HG03571 (cell line): ENCODE measurements at regions not wholly inside any gene's neighbourhood (a gene's known extent, or its start where the extent isn't known, plus 50 kb on each side); places are given as distances from the start of the nearest gene placed in this dataset.
"Not testable (repeated sequence)": the region's sequence is repeated elsewhere in the genome, so short reads cannot be mapped to it uniquely, and the experiment has no call there.

Experiments
- ATAC-seq: cut with Tn5 transposase; IDR thresholded peaks from one replicate; pipeline ENCODE4 v1.9.1; 2021; ENCODE audit not compliant: unreplicated experiment

GRCh38 chr2:143889216-143889615 is 630.7 kb downstream of the ZEB2 start:
- ATAC-seq: no peak

- ATAC-seq: no peak
These were observed 634.5 kb downstream of the ZEB2 start for GRCh38 chr2:143885461-143885860.

GRCh38 chr2:143881246-143881645 is 638.7 kb downstream of the ZEB2 start:
- no peak for ATAC-seq

- no peak for ATAC-seq
These were observed 641.9 kb downstream of the ZEB2 start for GRCh38 chr2:143877876-143878530.

GRCh38 chr2:143877056-143877455 is 642.9 kb downstream of the ZEB2 start:
- no peak for ATAC-seq

GRCh38 chr2:143875295-143876233 is 644.4 kb downstream of the ZEB2 start:
- ATAC-seq: no peak

- no peak for ATAC-seq
These were observed 646.0 kb downstream of the ZEB2 start for GRCh38 chr2:143873886-143874285.

GRCh38 chr2:143870696-143871095 is 649.2 kb downstream of the ZEB2 start:
- no peak for ATAC-seq

- ATAC-seq: no peak
These were observed 662.9 kb downstream of the ZEB2 start for GRCh38 chr2:143856978-143857377.

GRCh38 chr2:143852759-143853158 is 667.2 kb downstream of the ZEB2 start:
- no peak for ATAC-seq

- ATAC-seq: no peak
These were observed 669.8 kb downstream of the ZEB2 start for GRCh38 chr2:143850084-143850483.

- no peak for ATAC-seq
These were observed 672.7 kb downstream of the ZEB2 start for GRCh38 chr2:143847257-143847656.

GRCh38 chr2:143844986-143845385 is 674.9 kb downstream of the ZEB2 start:
- ATAC-seq: no peak

GRCh38 chr2:143843686-143844085 is 676.2 kb downstream of the ZEB2 start:
- no peak for ATAC-seq

GRCh38 chr2:143842836-143843235 is 677.1 kb downstream of the ZEB2 start:
- no peak for ATAC-seq

- ATAC-seq: no peak
These were observed 678.0 kb downstream of the ZEB2 start for GRCh38 chr2:143841935-143842334.

GRCh38 chr2:143840601-143841000 is 679.3 kb downstream of the ZEB2 start:
- no peak for ATAC-seq

GRCh38 chr2:143840194-143840593 is 679.7 kb downstream of the ZEB2 start:
- no peak for ATAC-seq

- ATAC-seq: no peak
These were observed 680.5 kb downstream of the ZEB2 start for GRCh38 chr2:143839456-143839855.

- ATAC-seq: not testable (repeated sequence)
These were observed 682.9 kb downstream of the ZEB2 start for GRCh38 chr2:143837055-143837454.

- no peak for ATAC-seq
These were observed 684.4 kb downstream of the ZEB2 start for GRCh38 chr2:143835481-143835880.

- ATAC-seq: no peak
These were observed 686.8 kb downstream of the ZEB2 start for GRCh38 chr2:143833015-143833660.
